ENCODE measurements at regions not wholly inside any gene's neighbourhood (a gene's known extent, or its start where the extent isn't known, plus 50 kb on each side); places are given as distances from the start of the nearest gene placed in this dataset.
"Not testable (repeated sequence)": the region's sequence is repeated elsewhere in the genome, so short reads cannot be mapped to it uniquely, and the experiment has no call there.

GRCh38 chr17:22145605-22146178 lies 453.4 kb downstream of the KCNJ18 start:
- TF ChIP-seq, protein P1, sequence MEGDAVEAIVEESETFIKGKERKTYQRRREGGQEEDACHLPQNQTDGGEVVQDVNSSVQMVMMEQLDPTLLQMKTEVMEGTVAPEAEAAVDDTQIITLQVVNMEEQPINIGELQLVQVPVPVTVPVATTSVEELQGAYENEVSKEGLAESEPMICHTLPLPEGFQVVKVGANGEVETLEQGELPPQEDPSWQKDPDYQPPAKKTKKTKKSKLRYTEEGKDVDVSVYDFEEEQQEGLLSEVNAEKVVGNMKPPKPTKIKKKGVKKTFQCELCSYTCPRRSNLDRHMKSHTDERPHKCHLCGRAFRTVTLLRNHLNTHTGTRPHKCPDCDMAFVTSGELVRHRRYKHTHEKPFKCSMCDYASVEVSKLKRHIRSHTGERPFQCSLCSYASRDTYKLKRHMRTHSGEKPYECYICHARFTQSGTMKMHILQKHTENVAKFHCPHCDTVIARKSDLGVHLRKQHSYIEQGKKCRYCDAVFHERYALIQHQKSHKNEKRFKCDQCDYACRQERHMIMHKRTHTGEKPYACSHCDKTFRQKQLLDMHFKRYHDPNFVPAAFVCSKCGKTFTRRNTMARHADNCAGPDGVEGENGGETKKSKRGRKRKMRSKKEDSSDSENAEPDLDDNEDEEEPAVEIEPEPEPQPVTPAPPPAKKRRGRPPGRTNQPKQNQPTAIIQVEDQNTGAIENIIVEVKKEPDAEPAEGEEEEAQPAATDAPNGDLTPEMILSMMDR (conservative IDR thresholded peaks at IDR 0.05; ENCODE audit: low read length), result no peak
- no peak overlapping the region for H3K4me3 ChIP-seq (ENCODE audit: low read length)
- no peak for DNase-seq (ENCODE audit: low read depth)

GRCh38 chr17:22158364-22158763 lies 466.0 kb downstream of the KCNJ18 start:
- TF ChIP-seq, protein P1 (conservative IDR thresholded peaks at IDR 0.05; ENCODE audit: low read length), result no peak
- no peak for DNase-seq (ENCODE audit: low read depth)
- no peak overlapping the region for H3K4me3 ChIP-seq (ENCODE audit: low read length)

DNA sequence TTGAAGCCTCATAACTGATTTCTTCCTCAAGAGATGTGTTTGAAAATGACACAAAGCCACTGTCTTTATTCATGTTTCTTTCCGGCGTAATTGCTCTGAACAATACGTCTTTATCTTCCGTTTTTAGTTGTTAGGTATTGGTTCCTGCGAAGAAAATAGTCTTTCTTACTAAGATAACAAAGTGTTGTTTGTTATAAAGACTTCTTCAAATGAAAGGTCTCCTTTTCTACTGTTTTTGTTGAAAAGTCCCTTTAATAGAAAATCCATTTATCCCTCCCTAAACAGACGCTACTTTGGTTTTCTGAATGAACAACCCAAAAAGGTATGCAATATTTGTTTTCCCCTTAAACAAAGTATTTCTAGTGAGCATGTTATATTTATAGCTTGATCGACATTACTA lies 469.1 kb downstream of the KCNJ18 start:
- no peak for DNase-seq (ENCODE audit: low read depth)
- TF ChIP-seq, protein P1 (conservative IDR thresholded peaks at IDR 0.05; ENCODE audit: low read length), result no peak
- H3K4me3 ChIP-seq (ENCODE audit: low read length), result no peak overlapping the region

GRCh38 chr17:22171631-22172030 lies 479.3 kb downstream of the KCNJ18 start:
- DNase-seq (ENCODE audit: low read depth), result no peak
- TF ChIP-seq, protein P1 (conservative IDR thresholded peaks at IDR 0.05; ENCODE audit: low read length), result no peak
- no peak overlapping the region for H3K4me3 ChIP-seq (ENCODE audit: low read length)

GRCh38 chr17:22193113-22193512 lies 500.8 kb downstream of the KCNJ18 start:
- H3K4me3 ChIP-seq (ENCODE audit: low read length), result no peak overlapping the region
- no peak for DNase-seq (ENCODE audit: low read depth)
- TF ChIP-seq, protein P1 (conservative IDR thresholded peaks at IDR 0.05; ENCODE audit: low read length), result no peak

- not testable (repeated sequence) for DNase-seq (ENCODE audit: low read depth); H3K4me3 ChIP-seq (ENCODE audit: low read length)
Measured at GRCh38 chr17:22200187-22200586, 507.9 kb downstream of the KCNJ18 start.

- H3K4me3 ChIP-seq (ENCODE audit: low read length), result no peak overlapping the region
- TF ChIP-seq, protein P1 (conservative IDR thresholded peaks at IDR 0.05; ENCODE audit: low read length), result no peak
- no peak for DNase-seq (ENCODE audit: low read depth)
Measured at GRCh38 chr17:22202702-22203101, 510.4 kb downstream of the KCNJ18 start.
